ENCODE measurements at regions not wholly inside any gene's neighbourhood (a gene's known extent, or its start where the extent isn't known, plus 50 kb on each side); places are given as distances from the start of the nearest gene placed in this dataset.

DNA sequence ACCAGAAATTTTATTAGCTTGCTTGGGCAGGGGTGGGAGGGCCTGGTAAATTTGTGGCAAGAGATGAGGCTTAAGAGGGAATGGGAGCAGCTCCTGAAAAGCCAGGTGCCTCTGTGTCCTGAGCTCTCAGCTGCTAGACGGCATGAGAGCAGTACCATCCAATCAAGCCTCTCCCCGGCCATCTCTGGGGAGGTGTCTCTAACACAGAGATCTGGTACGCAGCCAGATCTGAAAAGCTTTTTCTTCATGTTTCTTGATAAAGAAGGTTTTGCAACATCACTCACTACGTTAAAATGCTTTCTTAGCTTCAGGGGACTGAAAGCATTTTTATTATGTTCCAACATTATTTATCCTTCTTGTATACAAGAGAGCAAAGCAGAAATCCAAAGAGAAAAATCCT, 488.2 kb downstream of the RBFOX1 start:
- Mint-ChIP-seq H3K27me3 (no peaks in the 10 kb centered on the region), H3K36me3 (ENCODE audit: low read depth) (no peaks in the 10 kb centered on the region), H3K27ac (no peak overlapping the region), H3K4me1 (ENCODE audit: low read depth) (no peaks in the 10 kb centered on the region), H3K4me3 (no peak overlapping the region), H3K9me3 (peaks cover 9% of the 10 kb centered on the region)
- no peak overlapping the region for H3K4me3 ChIP-seq (ENCODE audit: low read length)
- TF ChIP-seq, protein P1, sequence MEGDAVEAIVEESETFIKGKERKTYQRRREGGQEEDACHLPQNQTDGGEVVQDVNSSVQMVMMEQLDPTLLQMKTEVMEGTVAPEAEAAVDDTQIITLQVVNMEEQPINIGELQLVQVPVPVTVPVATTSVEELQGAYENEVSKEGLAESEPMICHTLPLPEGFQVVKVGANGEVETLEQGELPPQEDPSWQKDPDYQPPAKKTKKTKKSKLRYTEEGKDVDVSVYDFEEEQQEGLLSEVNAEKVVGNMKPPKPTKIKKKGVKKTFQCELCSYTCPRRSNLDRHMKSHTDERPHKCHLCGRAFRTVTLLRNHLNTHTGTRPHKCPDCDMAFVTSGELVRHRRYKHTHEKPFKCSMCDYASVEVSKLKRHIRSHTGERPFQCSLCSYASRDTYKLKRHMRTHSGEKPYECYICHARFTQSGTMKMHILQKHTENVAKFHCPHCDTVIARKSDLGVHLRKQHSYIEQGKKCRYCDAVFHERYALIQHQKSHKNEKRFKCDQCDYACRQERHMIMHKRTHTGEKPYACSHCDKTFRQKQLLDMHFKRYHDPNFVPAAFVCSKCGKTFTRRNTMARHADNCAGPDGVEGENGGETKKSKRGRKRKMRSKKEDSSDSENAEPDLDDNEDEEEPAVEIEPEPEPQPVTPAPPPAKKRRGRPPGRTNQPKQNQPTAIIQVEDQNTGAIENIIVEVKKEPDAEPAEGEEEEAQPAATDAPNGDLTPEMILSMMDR (IDR thresholded peaks at IDR 0.05) = no peak
- CTCF ChIA-PET = no interaction called here
- intact Hi-C loops (cut with DNase I, micrococcal nuclease) = no loop called here
- DNase-seq = no peak
- H3K27me3 ChIP-seq (ENCODE audit: control insufficient read depth in 1 of 2, insufficient read depth in 2 of 2, low read length in 2 of 2) = no peaks in the 10 kb centered on the region
- ATAC-seq (ENCODE audit: poor library complexity) = no peak
- H3K36me3 ChIP-seq (ENCODE audit: insufficient read depth, low read length) = no peaks in the 10 kb centered on the region
- H3K4me1 ChIP-seq (ENCODE audit: insufficient read depth, low read length) = no peaks in the 10 kb centered on the region
- no peak overlapping the region for H3K27ac ChIP-seq (ENCODE audit: low read depth in 1 of 2, low read length in 2 of 2)
- POLR2A ChIA-PET = no interaction called here
- H3K9me3 ChIP-seq (ENCODE audit: control insufficient read depth in 1 of 2, insufficient read depth in 1 of 2, low read length in 2 of 2) = peaks cover 0 to 5% of the 10 kb centered on the region in 2 experiments

GRCh38 chr16:7805686-7806396, 473.2 kb downstream of the RBFOX1 start:
- Mint-ChIP-seq H3K4me3 (no peak overlapping the region), H3K27ac (no peak overlapping the region), H3K36me3 (ENCODE audit: low read depth) (no peaks in the 10 kb centered on the region), H3K27me3 (no peaks in the 10 kb centered on the region), H3K9me3 (peaks cover 6% of the 10 kb centered on the region), H3K4me1 (ENCODE audit: low read depth) (no peaks in the 10 kb centered on the region)
- no peaks in the 10 kb centered on the region for H3K4me1 ChIP-seq (ENCODE audit: insufficient read depth, low read length)
- TF ChIP-seq, protein P1 (IDR thresholded peaks at IDR 0.05) = no peak
- H3K9me3 ChIP-seq (ENCODE audit: control insufficient read depth in 1 of 2, insufficient read depth in 1 of 2, low read length in 2 of 2) = peaks cover 0 to 16% of the 10 kb centered on the region in 2 experiments
- no peak for ATAC-seq (ENCODE audit: poor library complexity)
- POLR2A ChIA-PET = no interaction called here
- DNase-seq = no peak
- no peak overlapping the region for H3K27ac ChIP-seq (ENCODE audit: low read depth in 1 of 2, low read length in 2 of 2)
- CTCF ChIA-PET = no interaction called here
- H3K36me3 ChIP-seq (ENCODE audit: insufficient read depth, low read length) = no peaks in the 10 kb centered on the region
- H3K4me3 ChIP-seq (ENCODE audit: low read length) = no peak overlapping the region
- no peaks in the 10 kb centered on the region for H3K27me3 ChIP-seq (ENCODE audit: control insufficient read depth in 1 of 2, insufficient read depth in 2 of 2, low read length in 2 of 2)
- intact Hi-C loops (cut with DNase I, micrococcal nuclease) = no loop called here

- Mint-ChIP-seq H3K4me3 (no peak overlapping the region), H3K36me3 (ENCODE audit: low read depth) (no peaks in the 10 kb centered on the region), H3K27ac (no peak overlapping the region), H3K27me3 (no peaks in the 10 kb centered on the region), H3K4me1 (ENCODE audit: low read depth) (no peaks in the 10 kb centered on the region), H3K9me3 (peaks cover 8% of the 10 kb centered on the region)
- Histone ChIP-seq H3K9me3 (ENCODE audit: control insufficient read depth in 1 of 2, insufficient read depth in 1 of 2, low read length in 2 of 2) (peaks cover 0 to 16% of the 10 kb centered on the region in 2 experiments), H3K27me3 (ENCODE audit: control insufficient read depth in 1 of 2, insufficient read depth in 2 of 2, low read length in 2 of 2) (no peaks in the 10 kb centered on the region), H3K27ac (ENCODE audit: low read depth in 1 of 2, low read length in 2 of 2) (no peak overlapping the region), H3K4me3 (ENCODE audit: low read length) (no peak overlapping the region), H3K36me3 (ENCODE audit: insufficient read depth, low read length) (no peaks in the 10 kb centered on the region), H3K4me1 (ENCODE audit: insufficient read depth, low read length) (no peaks in the 10 kb centered on the region)
- ChIA-PET POLR2A (no interaction called here), CTCF (no interaction called here)
- ATAC-seq (ENCODE audit: poor library complexity) = no peak
- intact Hi-C loops (cut with DNase I, micrococcal nuclease) = no loop called here
- no peak for DNase-seq
- TF ChIP-seq, protein P1 (IDR thresholded peaks at IDR 0.05) = no peak
Measured at GRCh38 chr16:7804635-7805195, 472.1 kb downstream of the RBFOX1 start.

Measured in CD4-positive, alpha-beta T cell (primary cell).